ENCODE measurements at regions not wholly inside any gene's neighbourhood (a gene's known extent, or its start where the extent isn't known, plus 50 kb on each side); places are given as distances from the start of the nearest gene placed in this dataset.

- 88% methylated on average over 11 of the region's 11 CpGs for WGBS
- TF ChIP-seq POLR2A (IDR thresholded peaks at IDR 0.05; ENCODE audit: low read depth) = no peak
- no peak for TF ChIP-seq EP300 (IDR thresholded peaks at IDR 0.05)
- TF ChIP-seq POLR2AphosphoS5 (IDR thresholded peaks at IDR 0.05) = no peak
- no peak for TF ChIP-seq CTCF (IDR thresholded peaks at IDR 0.05)
- H3K27me3 ChIP-seq = no peaks in the 10 kb centered on the region
- intact Hi-C loops (cut with DNase I) = no loop called here
- H3K4me1 ChIP-seq = no peaks in the 10 kb centered on the region
- no peak overlapping the region for H3K27ac ChIP-seq (replicated peaks in 1 of 4)
- no peak overlapping the region for H3K4me3 ChIP-seq
- no peak for DNase-seq (ENCODE audit: extremely low spot score)
- no peaks in the 10 kb centered on the region for H3K9me3 ChIP-seq
- no peaks in the 10 kb centered on the region for H3K36me3 ChIP-seq
Observed at GRCh38 chrX:16511796-16512776, 137.9 kb upstream of the S100G start.

GRCh38 chrX:16516232-16516876, 133.6 kb upstream of the S100G start:
- intact Hi-C loops (cut with DNase I) = no loop called here
- no peak for DNase-seq (ENCODE audit: extremely low spot score)
- Histone ChIP-seq H3K27me3 (no peaks in the 10 kb centered on the region), H3K36me3 (no peaks in the 10 kb centered on the region), H3K9me3 (peaks cover 0 to 5% (median 0%) of the 10 kb centered on the region in 4 donors), H3K27ac (replicated peaks in 1 of 4) (no peak overlapping the region), H3K4me1 (no peaks in the 10 kb centered on the region), H3K4me3 (no peak overlapping the region)
- no peak for TF ChIP-seq POLR2A (IDR thresholded peaks at IDR 0.05; ENCODE audit: low read depth)
- TF ChIP-seq POLR2AphosphoS5 (IDR thresholded peaks at IDR 0.05) = no peak
- TF ChIP-seq CTCF (IDR thresholded peaks at IDR 0.05) = no peak
- TF ChIP-seq EP300 (IDR thresholded peaks at IDR 0.05) = no peak
- WGBS = 84% methylated on average over 3 of the region's 3 CpGs

GRCh38 chrX:16517039-16517605, 132.8 kb upstream of the S100G start:
- Histone ChIP-seq H3K36me3 (no peaks in the 10 kb centered on the region), H3K4me3 (no peak overlapping the region), H3K9me3 (peaks cover 0 to 5% (median 0%) of the 10 kb centered on the region in 4 donors), H3K27ac (replicated peaks in 1 of 4) (no peak overlapping the region), H3K4me1 (no peaks in the 10 kb centered on the region), H3K27me3 (no peaks in the 10 kb centered on the region)
- DNase-seq (ENCODE audit: extremely low spot score) = no peak
- intact Hi-C loops (cut with DNase I) = no loop called here
- no peak for TF ChIP-seq POLR2AphosphoS5 (IDR thresholded peaks at IDR 0.05)
- no peak for TF ChIP-seq CTCF (IDR thresholded peaks at IDR 0.05)
- TF ChIP-seq EP300 (IDR thresholded peaks at IDR 0.05) = no peak
- no peak for TF ChIP-seq POLR2A (IDR thresholded peaks at IDR 0.05; ENCODE audit: low read depth)
- 90% methylated on average over 2 of the region's 2 CpGs for WGBS

GRCh38 chrX:16518131-16518530, 131.8 kb upstream of the S100G start:
- DNase-seq (ENCODE audit: extremely low spot score) = no peak
- TF ChIP-seq POLR2AphosphoS5 (IDR thresholded peaks at IDR 0.05) (no peak), CTCF (IDR thresholded peaks at IDR 0.05) (no peak), EP300 (IDR thresholded peaks at IDR 0.05) (no peak), POLR2A (IDR thresholded peaks at IDR 0.05; ENCODE audit: low read depth) (no peak)
- intact Hi-C loops (cut with DNase I) = no loop called here
- peaks cover 0 to 5% (median 0%) of the 10 kb centered on the region in 4 donors for H3K9me3 ChIP-seq
- H3K27ac ChIP-seq (replicated peaks in 1 of 4) = no peak overlapping the region
- no peaks in the 10 kb centered on the region for H3K27me3 ChIP-seq
- WGBS = 86% methylated on average over 3 of the region's 3 CpGs
- no peaks in the 10 kb centered on the region for H3K4me1 ChIP-seq
- no peak overlapping the region for H3K4me3 ChIP-seq
- H3K36me3 ChIP-seq = no peaks in the 10 kb centered on the region
